ENCODE measurements at regions not wholly inside any gene's neighbourhood (a gene's known extent, or its start where the extent isn't known, plus 50 kb on each side); places are given as distances from the start of the nearest gene placed in this dataset.

DNA sequence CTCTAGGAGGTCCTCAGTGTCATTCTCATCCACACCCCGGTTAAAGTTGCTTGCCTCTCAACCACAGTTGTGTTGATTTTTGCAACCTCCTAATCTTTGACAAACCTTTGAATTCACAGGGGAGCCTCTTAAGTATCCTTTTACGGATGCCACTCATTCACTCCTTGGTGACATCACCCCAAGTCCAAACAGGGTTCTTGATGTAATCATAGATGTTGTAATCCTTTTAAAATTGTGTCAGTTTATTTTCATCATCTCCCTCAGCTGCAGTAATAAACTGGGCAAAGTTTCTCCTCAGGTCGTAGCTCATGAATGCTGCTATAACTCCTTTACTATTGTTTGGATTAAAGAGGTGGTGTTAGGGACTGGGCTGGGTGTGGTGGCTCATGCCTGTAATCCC is 637.2 kb upstream of the NUDT12 start:
- DNase-seq = no peak

DNA sequence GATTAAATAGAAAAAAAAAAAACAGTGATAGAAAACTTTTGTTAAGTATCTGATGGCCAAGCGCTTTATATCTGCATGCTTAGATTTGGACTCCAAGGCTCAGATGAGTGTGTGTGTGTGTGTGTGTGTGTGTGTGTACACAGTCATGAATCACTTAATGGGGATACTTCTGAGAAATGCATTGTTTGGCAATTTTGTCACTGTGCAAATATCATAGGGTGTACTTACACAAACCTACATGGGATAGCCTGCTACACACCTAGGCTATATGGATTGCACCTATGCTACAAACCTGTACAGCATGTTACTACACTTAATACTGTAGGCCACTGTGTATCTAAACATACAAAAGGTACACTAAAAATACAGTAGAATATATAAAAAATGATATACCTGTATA is 635.6 kb upstream of the NUDT12 start:
- no peak for DNase-seq

DNA sequence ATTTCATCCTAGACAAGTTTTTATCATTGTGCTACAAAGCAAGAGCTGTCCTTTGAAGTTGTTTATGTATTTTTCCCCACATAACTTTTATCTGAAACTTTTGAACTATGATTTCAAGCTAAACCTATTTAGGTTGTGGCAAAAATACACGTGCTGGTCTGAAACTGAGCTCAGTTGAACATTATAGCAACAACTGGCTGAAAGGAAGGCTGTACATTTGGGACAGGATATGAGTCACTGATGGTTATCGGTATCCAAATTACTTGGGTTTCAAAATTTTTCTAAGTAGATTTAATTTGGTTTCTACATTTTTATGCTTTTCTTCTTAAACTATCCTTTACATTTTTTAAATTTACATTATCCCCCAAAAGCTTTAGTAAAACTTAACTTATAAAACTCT is 627.3 kb upstream of the NUDT12 start:
- no peak for DNase-seq

DNA sequence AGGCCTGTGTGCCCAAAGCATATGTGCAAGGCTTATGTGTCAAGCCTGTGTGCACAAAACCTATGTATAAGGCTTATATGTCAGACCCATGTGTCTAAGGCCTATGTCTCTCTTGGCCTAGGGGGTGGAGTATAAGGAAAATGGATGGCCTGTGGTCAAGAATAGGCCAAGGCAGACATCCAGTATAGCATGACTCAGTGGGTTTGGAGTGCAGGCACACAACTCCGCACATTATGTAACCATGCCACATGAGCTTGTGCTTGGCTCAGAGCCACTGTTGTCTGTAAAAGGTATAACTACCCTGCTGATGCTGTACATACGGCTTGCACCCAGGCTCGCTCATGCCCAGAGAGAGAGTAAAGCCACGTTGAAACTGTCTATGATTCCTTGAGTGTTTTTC is 626.4 kb upstream of the NUDT12 start:
- no peak for DNase-seq

DNA sequence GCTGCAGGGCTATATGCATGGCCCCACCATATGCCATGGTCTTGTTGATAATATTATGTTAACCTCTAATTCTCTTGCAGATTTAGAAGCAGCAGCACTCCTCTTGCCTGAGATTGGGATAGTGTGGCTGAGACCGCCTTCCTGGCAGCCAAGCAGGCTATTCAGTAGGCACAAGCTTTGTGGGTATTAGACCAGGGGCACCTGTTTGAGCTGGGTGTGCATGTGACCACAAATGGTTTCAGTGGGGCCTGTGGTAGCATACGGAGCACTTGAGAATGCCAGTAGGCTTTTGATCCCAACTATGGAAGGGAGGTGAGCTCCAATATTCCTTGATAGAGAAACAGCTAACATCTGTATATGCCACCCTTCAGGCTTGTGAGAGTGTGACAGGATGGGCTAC is 625.1 kb upstream of the NUDT12 start:
- no peak for DNase-seq

DNA sequence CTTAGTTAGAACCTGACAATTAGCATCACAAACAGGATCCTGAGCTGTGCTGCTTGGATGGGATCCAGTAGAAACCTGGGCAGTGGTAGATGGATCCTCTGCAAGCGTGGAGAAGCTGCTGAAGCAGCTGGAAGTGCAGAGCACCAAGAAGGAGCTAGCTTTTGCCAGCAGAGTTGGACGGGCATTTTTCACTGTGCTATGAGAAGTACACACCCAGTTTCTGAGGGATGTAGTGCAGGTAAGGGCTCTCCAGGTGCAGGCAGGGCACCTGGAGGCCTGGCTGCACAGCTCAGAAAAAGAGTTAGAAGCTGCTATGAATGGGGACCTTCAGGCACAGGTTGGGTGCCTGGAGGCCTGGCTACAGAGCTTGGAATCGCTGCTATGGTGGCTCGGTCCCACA is 623.9 kb upstream of the NUDT12 start:
- DNase-seq = no peak

DNA sequence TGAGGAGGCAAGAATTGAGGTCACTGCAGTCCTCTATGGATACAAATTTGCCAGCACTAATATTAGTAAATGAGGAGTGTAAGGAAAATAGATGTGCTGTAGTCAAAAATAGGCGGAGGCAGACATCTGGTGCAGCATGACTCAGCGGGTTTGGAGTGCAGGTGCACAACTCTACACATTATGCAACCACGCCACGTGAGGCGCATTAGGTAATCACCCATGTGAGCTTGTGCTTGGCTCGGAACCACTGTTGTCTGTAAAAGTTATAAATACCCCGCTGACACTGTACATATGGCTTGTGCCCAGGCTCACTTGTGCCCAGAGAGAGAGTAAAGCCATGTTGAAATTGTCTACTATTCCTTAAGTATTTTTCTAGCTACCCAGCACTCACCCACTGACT is 623.5 kb upstream of the NUDT12 start:
- DNase-seq = no peak

DNA sequence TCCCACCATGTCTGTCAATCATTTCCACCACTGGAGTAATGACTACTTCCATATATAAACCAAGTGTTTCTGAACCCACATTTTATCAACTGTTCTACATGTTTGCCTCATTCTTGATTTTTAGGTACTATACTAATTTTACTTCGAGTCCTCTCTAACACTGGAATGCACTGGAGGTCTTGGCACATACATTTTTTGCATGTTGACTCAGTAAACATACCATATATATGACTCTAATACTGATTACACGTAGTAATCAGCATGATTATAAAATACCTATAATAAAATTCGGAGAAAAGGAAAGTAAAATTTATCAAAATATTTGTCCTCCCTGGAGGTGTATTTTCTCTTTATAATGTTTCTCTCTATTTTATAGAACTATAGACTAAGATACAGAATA is 621.7 kb upstream of the NUDT12 start:
- DNase-seq = no peak

DNA sequence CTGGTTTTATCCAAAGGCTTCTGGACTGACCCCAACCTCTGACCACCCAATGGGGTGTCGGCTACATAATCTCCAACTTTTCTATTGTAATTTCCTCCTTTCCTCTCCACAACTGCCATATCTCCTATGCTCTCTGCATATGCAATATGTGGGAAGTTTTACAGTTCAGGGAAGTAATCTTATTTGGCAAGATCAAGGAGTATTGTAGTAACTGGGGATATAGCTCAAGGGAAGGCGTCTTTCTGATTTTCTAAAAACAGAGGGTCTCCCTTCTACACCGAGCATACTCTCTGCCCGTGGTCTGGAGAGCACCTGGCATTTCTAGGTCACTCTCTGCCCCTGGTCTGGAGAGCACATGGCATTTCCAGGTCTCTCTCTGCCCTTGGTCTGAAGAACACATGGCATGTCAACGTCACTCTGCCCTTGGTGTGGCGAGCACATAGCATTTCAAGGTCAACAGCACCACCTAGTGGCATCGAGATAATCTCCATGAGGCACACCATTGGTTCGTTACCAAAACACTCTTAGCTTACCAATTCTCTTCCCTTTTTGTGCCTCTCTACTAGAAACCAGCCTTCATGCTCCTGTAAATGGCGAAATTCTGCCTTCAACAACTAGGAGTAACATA is 616.4 kb upstream of the NUDT12 start:
- no peak for DNase-seq

DNA sequence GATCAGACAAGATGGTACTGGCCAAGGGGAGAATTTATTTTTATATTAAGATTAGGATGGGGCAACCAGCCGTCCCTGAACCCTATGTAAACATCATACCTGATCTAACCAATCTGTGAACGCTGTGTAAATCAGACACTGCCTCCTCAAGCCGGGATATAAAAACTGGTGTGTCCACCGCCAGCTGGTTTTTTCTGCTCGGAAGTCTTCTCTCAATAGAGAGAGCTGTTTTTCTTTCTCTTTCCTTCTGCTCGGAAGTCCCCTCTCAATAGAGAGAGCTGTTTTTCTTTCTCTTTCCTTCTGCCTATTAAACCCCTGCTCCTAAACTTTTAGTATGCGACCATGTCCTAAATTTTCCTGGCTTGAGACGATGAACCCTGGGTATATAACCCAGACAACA is 615.5 kb upstream of the NUDT12 start:
- no peak for DNase-seq

DNA sequence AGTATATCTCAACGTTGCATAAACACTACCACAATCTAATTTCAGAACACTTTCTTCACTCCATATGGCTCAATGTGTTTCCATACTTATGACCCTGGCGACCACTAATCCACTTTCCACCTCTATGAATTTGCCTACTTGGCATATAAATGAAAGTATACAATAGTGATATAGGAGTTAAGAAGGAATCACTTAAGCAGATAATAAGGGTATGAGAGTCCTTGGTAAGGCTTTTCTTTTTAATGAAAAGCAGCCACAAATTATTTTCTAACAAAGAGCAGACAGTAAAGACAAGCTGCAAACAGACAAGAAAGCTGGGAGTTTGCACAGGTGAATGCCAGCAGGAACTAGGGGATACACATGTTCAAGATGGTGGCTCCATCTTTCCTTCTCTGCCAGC is 615.1 kb upstream of the NUDT12 start:
- no peak for DNase-seq

DNA sequence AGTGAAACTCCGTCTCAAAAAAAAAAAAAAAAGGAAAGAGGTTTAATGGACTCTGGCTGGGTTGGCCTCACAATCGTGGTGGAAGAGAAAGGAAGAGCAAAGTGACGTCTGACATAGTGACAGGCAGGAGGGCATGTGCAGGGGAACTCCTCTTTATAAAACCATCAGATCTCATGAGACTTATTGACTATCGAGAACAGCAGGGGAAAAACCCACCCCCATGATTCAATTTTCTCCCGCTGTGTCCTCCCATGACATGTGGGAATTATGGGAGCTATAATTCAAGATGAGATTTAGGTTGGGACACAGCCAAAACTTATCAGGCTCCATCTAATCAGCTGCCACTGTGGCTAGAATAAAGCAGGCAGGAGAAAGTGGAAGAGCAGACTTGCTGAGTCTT is 610.4 kb upstream of the NUDT12 start:
- DNase-seq = no peak

DNA sequence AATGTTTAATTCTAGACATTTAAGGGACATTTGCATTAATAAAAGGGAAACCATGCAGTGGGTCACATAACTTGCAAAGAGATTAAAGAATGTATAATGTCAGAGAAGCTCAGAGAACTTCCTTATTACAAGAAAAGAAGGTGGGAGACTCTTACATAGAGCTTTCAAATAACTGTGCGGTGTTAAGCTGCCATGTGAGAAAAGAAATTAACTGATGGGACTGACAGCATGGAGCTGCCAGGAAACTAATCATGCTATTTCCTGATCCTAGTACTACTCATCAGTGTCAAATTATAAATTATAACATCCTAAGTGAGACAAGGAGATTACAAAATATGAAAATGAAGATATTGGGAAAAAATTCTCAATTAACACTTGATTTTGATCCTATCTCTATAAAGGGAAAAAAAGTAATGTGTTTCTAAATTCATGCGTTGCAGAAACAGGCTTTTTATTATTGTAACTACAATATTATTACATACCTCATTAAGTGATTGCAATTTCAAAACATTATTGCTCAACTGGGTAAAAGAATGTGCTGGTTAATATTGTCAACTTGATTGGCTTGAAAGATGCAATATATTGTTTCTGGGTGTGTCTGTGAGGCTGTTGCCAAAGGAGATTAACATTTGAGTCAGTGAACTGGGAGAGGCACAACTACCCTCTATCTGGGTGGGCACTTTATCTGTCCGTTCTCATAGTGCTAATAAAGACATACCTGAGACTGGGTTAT is 609.5 kb upstream of the NUDT12 start:
- DNase-seq = no peak

DNA sequence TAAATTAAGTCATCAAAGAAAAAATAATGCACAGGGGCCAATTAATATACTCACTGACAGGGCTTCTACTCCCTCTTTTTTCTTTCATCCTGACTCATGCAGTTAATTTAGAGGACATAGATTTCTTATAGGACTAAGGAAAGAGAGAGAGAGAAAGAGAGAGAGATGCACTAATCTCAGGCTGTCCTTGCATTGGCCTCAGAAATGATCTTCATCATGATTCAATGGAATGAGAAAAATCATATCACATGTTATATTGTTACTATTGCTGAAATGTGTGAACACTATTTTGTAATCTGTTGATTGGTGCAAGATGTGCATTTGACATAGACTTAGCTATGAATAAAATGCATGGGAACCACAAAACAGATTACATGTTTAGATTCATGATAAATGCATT is 608.3 kb upstream of the NUDT12 start:
- no peak for DNase-seq

DNA sequence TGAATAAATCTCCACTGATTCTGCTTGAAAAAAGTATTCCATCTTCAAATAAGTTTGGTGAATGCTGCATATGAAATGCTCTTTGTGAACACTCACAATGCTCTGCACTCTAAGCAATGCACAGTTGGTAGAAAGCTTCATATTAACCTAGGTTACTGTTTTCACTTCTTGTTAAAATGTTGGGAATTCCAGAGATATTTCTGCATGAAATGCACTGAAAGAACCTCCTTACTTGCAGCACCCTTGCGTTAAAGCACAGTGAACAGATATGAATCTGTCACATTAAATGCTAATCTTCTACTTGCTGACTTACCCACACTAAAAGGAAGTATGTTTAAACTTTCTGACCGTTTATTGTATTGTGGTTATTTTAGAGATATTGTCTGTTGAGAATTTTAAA is 584.1 kb upstream of the NUDT12 start:
- no peak for DNase-seq

DNA sequence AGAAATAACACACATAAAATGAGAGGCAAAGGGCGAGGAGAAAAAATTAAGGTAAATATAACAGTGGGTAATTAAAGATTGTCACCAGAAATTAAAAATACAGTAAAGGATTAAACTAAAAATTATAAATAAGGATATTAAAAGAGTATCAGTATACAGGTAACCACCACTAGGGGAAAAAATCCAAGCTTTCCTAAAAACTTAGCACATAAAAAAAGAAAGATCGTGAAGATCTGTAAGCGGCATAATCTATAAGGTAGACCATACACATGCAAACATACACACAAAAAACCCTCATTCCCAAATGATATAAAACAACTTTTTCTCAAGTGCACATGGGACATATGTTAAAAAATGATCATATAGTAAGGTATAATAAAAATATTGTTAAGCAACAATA is 577.3 kb upstream of the NUDT12 start:
- DNase-seq = no peak

DNA sequence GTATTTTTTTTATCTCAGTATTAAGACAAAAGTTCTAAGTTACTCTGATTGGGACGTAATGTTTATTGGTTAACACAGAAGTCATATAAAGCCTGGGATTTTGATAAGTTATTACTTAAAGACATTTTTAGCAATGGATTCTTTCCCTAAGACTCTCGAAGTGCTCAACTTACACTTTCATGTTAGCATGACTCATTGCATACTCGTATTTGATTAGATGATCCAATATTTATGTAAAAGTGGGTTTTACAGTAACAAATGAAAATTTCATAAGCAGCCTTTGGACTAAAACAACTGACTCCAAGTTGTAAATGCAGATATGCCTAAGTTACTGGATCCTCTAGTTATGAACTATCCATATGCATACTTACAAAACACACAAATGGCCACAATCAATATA is 567.7 kb upstream of the NUDT12 start:
- DNase-seq = no peak

DNA sequence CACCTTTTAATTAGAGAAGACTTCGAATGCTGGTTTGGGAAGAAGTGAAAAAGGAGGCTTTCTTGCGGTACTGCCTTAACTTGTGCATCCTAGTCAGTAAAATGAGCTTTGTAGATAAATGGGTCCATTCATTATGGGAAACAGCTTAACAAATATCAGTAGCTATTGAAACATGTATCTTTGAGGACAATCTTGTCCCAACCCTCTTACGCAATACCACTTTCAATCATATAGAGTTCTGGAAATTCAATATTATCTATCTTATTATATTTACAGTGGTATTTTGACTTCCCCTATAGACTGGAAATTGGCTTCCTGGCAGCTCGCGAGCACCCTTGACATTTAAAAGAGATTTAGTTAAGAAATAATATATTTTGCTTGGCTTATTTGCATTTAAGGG is 565.8 kb upstream of the NUDT12 start:
- DNase-seq = no peak

DNA sequence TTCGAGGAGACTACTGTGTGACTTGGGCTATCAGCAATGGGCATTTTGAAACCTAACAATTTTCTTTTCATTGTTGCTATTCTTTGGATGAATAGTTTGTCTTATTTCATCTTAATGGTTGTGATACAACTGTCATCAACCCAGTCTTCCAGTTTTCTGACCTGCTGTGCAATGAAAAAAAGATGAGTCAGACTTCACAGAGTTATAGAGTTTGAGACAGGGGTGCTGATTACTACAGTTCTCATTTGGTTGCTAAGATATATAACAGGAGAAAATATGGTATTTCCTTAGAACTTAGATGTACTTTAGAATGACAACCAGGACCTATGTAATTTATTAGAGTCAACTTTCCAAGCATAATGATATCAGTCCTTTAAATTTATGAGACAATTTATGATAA is 564.4 kb upstream of the NUDT12 start:
- DNase-seq = no peak

DNA sequence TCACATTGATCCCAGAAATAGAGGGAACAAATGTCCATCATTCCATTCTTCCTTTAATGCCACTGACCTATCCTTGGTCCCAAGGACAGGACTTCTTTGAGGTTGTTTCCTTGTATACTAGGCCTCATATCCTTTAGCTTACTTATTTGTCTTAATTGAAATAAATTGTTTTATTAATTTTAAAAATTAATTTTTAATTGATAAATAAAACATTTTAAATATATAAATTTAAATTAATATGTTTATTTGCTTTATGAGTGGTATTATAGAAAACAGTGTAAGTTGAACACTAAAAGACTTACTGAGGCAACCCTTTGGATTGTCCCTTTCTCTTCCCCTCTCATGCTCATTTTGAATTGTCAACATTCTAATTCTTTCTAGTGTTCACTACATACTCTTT is 556.9 kb upstream of the NUDT12 start:
- DNase-seq = no peak

DNA sequence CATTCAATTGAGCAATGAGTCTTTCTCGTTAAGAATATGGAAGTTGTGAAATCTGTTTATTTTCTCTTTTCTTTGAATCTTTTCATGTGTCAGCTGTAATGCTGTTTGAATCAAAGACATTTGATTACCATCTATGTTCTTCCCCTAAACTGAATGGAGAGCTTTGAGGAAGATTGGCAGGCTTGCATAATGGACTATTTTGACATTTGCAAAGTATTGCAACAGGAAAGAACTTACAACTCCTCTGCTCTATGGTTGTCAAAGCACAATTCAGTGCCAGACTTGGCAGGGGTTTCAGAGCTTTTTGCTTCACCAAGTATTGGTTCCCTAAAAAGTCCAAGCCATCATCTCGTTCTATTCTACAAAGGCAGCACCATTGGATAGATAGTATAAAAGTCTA is 549.0 kb upstream of the NUDT12 start:
- no peak for DNase-seq

DNA sequence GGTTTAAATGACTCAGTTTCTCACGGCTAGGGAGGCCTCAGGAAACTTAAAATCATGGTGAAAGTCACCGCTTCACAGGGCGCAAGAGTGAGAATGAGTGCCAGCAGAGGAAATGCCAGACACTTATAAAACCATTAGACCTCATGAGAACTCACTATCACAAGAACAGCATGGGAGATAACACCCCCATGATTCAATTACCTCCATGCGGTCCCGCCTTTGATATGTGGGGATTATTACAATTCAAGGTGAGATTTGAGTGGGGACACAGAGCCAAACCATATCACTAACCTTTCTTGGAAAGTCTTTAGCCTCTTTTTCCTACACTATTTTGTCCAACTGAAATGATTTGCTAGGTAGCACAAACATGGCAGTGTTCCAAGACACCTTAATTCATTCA is 533.9 kb upstream of the NUDT12 start:
- DNase-seq = no peak

DNA sequence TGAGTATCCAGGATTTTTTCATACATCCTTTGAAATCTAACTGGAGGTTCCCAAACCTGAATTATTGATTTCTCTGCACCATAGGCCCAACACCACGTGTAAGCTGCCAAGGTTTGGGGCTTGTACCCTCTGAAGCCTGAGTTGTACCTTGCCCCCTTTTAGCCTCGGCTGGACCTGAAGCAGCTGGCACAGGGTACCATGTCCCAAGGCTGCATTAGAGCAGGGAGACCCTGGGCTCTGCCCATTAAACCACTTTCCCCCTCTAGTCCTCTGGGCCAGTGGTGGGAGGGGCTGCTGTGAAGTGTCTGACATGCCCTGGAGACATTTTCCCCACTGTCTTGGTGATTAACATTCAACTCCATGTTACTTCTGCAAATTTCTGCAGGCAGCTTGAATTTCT is 532.9 kb upstream of the NUDT12 start:
- DNase-seq = no peak

DNA sequence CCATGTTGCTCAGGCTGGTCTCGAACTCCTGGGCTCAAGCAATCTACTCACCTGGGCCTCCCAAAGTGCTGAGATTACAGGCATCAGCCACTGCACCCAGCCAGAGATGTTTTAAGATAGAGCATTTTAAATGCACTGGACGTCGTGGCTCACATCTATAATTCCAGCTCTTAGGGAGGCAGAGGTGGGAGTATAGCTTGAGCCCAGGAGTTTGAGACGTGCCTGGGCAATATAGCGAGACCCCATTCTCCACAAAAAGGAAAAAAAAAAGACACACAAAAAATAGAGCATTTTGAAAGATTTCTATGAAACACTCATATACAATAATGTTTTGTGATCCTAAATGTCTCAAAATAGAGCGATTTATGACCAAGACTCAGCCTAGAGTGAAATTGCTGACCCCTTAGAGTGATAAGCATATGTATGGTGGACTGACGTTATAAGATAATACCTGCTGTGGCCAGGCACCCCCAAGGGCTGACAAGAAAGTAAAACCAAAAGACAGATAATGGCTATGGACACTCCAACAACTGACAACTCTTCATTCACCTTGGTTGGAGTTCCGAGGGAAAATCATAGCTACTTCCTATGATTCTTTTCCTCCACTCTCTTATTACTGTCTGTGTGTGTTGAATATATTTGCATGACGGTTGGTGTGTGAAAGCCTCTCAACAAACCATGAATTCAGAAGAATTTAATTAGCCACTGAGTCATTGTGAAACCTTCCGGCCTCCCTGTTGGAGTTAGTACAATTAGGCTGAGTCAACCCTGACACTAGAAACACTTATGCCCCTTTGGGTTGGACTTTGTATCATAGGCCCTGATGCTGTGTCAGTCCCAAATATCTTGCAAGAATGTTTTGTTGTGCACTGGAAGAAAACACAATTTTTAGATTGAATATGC is 526.5 kb upstream of the NUDT12 start:
- DNase-seq = no peak
